ENCODE measurements at regions not wholly inside any gene's neighbourhood (a gene's known extent, or its start where the extent isn't known, plus 50 kb on each side); places are given as distances from the start of the nearest gene placed in this dataset.

DNA sequence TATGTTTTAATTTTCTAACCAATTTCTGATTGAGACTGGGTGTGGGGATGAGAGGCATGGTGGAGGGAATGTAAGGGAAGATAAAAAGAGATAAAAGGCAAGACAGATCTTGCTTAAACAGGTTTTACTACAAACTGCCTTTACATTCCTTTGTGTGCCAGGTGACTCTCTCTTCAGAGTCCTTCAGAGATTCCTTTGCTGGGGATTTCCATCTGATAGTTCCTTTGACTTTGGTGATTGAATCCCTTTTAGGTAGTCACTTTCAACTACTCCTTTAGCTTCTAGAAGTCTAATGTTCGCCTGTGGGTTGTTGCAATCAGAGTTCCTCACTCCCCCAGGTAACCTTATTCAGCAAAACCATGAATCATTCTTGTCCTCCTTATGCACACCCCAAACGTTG is 283.3 kb upstream of the MANEA start:
- TF ChIP-seq, protein P1, sequence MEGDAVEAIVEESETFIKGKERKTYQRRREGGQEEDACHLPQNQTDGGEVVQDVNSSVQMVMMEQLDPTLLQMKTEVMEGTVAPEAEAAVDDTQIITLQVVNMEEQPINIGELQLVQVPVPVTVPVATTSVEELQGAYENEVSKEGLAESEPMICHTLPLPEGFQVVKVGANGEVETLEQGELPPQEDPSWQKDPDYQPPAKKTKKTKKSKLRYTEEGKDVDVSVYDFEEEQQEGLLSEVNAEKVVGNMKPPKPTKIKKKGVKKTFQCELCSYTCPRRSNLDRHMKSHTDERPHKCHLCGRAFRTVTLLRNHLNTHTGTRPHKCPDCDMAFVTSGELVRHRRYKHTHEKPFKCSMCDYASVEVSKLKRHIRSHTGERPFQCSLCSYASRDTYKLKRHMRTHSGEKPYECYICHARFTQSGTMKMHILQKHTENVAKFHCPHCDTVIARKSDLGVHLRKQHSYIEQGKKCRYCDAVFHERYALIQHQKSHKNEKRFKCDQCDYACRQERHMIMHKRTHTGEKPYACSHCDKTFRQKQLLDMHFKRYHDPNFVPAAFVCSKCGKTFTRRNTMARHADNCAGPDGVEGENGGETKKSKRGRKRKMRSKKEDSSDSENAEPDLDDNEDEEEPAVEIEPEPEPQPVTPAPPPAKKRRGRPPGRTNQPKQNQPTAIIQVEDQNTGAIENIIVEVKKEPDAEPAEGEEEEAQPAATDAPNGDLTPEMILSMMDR (IDR thresholded peaks at IDR 0.05; ENCODE audit: insufficient read depth, low read depth, low read length): no peak
- TF ChIP-seq EZH2 (IDR thresholded peaks at IDR 0.05; ENCODE audit: insufficient read depth, low read length): no peak

All from astrocyte (in vitro differentiated cells and primary cell).